HG03469 (cell line): ENCODE measurements at regions not wholly inside any gene's neighbourhood (a gene's known extent, or its start where the extent isn't known, plus 50 kb on each side); places are given as distances from the start of the nearest gene placed in this dataset.

Source experiments
- ATAC-seq: cut with Tn5 transposase; IDR thresholded peaks from one replicate; pipeline ENCODE4 v1.9.1; 2021; ENCODE audit warnings: mild to moderate bottlenecking, moderate library complexity, moderate number of reproducible peaks; ENCODE audit not compliant: unreplicated experiment

- no peak for ATAC-seq
These were observed 69.7 kb upstream of the SPAG17 start for GRCh38 chr1:118254491-118255425.

- no peak for ATAC-seq
These were observed 69.0 kb upstream of the SPAG17 start for GRCh38 chr1:118254001-118254400.

- ATAC-seq: no peak
These were observed 68.3 kb upstream of the SPAG17 start for GRCh38 chr1:118253053-118253915.

GRCh38 chr1:118252624-118253023, 67.6 kb upstream of the SPAG17 start:
- no peak for ATAC-seq

- ATAC-seq: no peak
These were observed 65.2 kb upstream of the SPAG17 start for GRCh38 chr1:118250232-118250631.

DNA sequence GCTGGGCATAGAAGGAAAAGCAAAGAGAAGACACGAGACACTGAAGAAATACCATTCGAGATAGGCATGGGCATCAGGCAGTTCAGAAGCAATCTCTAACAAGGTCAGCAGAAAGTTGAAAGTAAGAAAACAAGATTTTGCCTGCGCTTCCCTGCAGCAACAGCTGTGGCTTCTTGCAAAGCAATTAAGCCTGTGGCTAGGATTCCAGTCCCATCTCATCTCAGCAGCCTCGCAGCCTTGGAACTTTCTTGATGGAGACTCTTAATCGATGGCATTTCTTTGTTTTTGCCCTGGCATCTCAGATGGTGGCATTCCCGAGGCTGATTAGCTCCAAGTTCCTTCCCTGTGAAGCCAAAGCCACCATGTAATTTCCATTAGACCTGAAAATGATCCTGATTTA, 64.6 kb upstream of the SPAG17 start:
- ATAC-seq: no peak

GRCh38 chr1:118247593-118247992, 62.6 kb upstream of the SPAG17 start:
- ATAC-seq: no peak

DNA sequence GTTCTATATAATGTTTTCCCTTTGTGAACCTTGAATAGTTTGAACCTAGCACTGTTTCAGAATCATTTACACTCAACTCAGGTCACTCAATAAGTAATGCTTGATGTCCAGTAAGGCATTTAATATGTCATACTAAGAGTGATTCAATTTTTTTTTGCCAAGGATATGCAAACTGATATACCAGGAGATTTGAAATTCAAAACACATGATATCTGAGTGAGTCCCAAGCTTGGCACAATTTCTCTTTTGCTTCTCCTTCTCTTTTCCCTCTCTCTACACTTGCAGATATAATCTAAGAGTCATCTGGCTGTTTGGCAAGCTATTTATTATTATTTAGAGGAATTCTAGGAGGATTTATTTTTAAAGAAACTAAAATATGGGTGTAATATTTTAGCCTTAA, 61.6 kb upstream of the SPAG17 start:
- no peak for ATAC-seq

GRCh38 chr1:118244194-118244593, 59.2 kb upstream of the SPAG17 start:
- no peak for ATAC-seq

DNA sequence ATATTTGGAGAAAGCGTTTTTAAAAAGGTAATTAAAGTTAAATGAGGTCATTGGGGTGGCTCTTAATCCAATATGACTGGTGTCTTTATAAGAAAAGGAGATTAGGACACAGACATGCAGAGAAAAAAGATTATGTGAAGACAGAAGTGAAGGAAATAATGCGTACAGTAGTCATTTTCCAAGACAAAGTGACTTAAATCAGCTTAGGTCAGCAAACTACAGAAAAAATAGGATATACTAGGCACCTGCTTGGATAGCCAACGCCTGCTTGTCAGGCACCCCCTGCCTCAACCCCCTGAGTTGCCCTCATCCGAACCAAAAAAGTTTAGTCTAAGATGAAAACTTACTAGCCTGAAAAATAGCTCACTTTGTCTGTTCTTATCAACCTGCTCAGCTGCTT, 58.2 kb upstream of the SPAG17 start:
- ATAC-seq: no peak
